RWPE2 (cell line): ENCODE measurements at regions not wholly inside any gene's neighbourhood (a gene's known extent, or its start where the extent isn't known, plus 50 kb on each side); places are given as distances from the start of the nearest gene placed in this dataset.

Source experiments
- ATAC-seq: fragments of 200-7000 bp; cut with Tn5 transposase; 3 replicates; pipeline ENCODE4 v1.9.1; 2021; ENCODE audit warnings: low read depth
- DNase-seq: peaks from one replicate; pipeline ENCODE4 v3.0.0-alpha.2; 2020; ENCODE audit warnings: low spot score
- H3K27ac ChIP-seq: fragments of 450-650 bp; 2 replicates; pipeline ENCODE4 v1.5.1; 2017; ENCODE audit warnings: mild to moderate bottlenecking; ENCODE audit not compliant: poor library complexity, severe bottlenecking
- H3K27me3 ChIP-seq: fragments of 250-450 bp; sonication (Bioruptor Pico); 2 replicates; pipeline ENCODE4 v1.5.1; 2021; ENCODE audit warnings: mild to moderate bottlenecking, moderate library complexity; ENCODE audit not compliant: insufficient read depth, poor library complexity, severe bottlenecking
- H3K36me3 ChIP-seq: fragments of 250-450 bp; sonication (Bioruptor Pico); 2 replicates; pipeline ENCODE4 v1.5.1; 2020; ENCODE audit warnings: low read depth, mild to moderate bottlenecking, moderate library complexity
- H3K4me1 ChIP-seq: fragments of 250-450 bp; sonication (Bioruptor Pico); 2 replicates; pipeline ENCODE4 v1.5.1; 2021; ENCODE audit warnings: mild to moderate bottlenecking, moderate library complexity; ENCODE audit not compliant: insufficient read depth, poor library complexity, severe bottlenecking
- H3K4me3 ChIP-seq: fragments of 250-450 bp; sonication (Bioruptor Pico); 2 replicates; pipeline ENCODE4 v1.5.1; 2021; ENCODE audit warnings: mild to moderate bottlenecking, moderate library complexity; ENCODE audit not compliant: severe bottlenecking
- H3K9me3 ChIP-seq: fragments of 250-450 bp; sonication (Bioruptor Pico); 2 replicates; pipeline ENCODE4 v1.5.1; 2021; ENCODE audit warnings: mild to moderate bottlenecking, moderate library complexity; ENCODE audit not compliant: severe bottlenecking
- CTCF ChIP-seq: fragments of 450-650 bp; IDR thresholded peaks from one replicate; pipeline ENCODE4 v1.5.1; 2017; ENCODE audit warnings: mild to moderate bottlenecking, moderate library complexity; ENCODE audit not compliant: poor library complexity, severe bottlenecking

- DNase-seq, result no peak
- no peak for TF ChIP-seq CTCF
- ATAC-seq, result no peak
- Histone ChIP-seq H3K4me1 (no peaks in the 10 kb centered on the region), H3K27me3 (no peaks in the 10 kb centered on the region), H3K4me3 (no peak overlapping the region), H3K9me3 (no peaks in the 10 kb centered on the region), H3K27ac (no peak overlapping the region), H3K36me3 (no peaks in the 10 kb centered on the region)
Measured at GRCh38 chr5:15338546-15338945, 161.4 kb upstream of the FBXL7 start.

- TF ChIP-seq CTCF, result no peak
- H3K36me3 ChIP-seq, result no peaks in the 10 kb centered on the region
- H3K27me3 ChIP-seq, result peaks cover 6% of the 10 kb centered on the region
- no peak overlapping the region for H3K4me3 ChIP-seq
- ATAC-seq (no peak), DNase-seq (no peak)
- no peak overlapping the region for H3K27ac ChIP-seq
- H3K9me3 ChIP-seq, result no peaks in the 10 kb centered on the region
- no peaks in the 10 kb centered on the region for H3K4me1 ChIP-seq
Measured at GRCh38 chr5:15334551-15335266, 165.3 kb upstream of the FBXL7 start.

- no peak for ATAC-seq
- H3K27ac ChIP-seq, result no peak overlapping the region
- no peaks in the 10 kb centered on the region for H3K36me3 ChIP-seq
- H3K27me3 ChIP-seq, result peaks cover 6% of the 10 kb centered on the region
- DNase-seq, result no peak
- TF ChIP-seq CTCF, result no peak
- H3K9me3 ChIP-seq, result no peaks in the 10 kb centered on the region
- H3K4me1 ChIP-seq, result no peaks in the 10 kb centered on the region
- no peak overlapping the region for H3K4me3 ChIP-seq
Measured at GRCh38 chr5:15333091-15333490, 166.9 kb upstream of the FBXL7 start.

- ATAC-seq (no peak), DNase-seq (no peak)
- Histone ChIP-seq H3K9me3 (peaks cover 4% of the 10 kb centered on the region), H3K27me3 (peaks cover 10% of the 10 kb centered on the region), H3K4me3 (no peak overlapping the region), H3K4me1 (no peaks in the 10 kb centered on the region), H3K27ac (no peak overlapping the region), H3K36me3 (no peaks in the 10 kb centered on the region)
- no peak for TF ChIP-seq CTCF
Measured at GRCh38 chr5:15326932-15327331, 173.0 kb upstream of the FBXL7 start.

GRCh38 chr5:15326471-15326870, 173.5 kb upstream of the FBXL7 start:
- Histone ChIP-seq H3K27ac (no peak overlapping the region), H3K9me3 (peaks cover 4% of the 10 kb centered on the region), H3K4me1 (no peaks in the 10 kb centered on the region), H3K36me3 (no peaks in the 10 kb centered on the region), H3K27me3 (peaks cover 10% of the 10 kb centered on the region), H3K4me3 (no peak overlapping the region)
- ATAC-seq, result no peak
- no peak for DNase-seq
- no peak for TF ChIP-seq CTCF
